NB4 (cell line): ENCODE measurements at regions not wholly inside any gene's neighbourhood (a gene's known extent, or its start where the extent isn't known, plus 50 kb on each side); places are given as distances from the start of the nearest gene placed in this dataset.

Experiments
- DNase-seq: peaks from one replicate; pipeline ENCODE4 v3.0.0; 2010; ENCODE audit warnings: low read depth
- H3K4me3 ChIP-seq: one replicate; pipeline ENCODE4 v1.5.1; 2011; ENCODE audit warnings: mild to moderate bottlenecking, low read depth, low read length, moderate library complexity
- CTCF ChIP-seq: IDR thresholded peaks from one replicate; pipeline ENCODE4 v1.5.1; 2012; ENCODE audit warnings: low read depth, low read length
- MAX ChIP-seq: IDR thresholded peaks from 2 replicates; pipeline ENCODE4 v1.6.1; 2011; ENCODE audit warnings: low read depth, low read length
- MYC ChIP-seq: IDR thresholded peaks from 2 replicates; pipeline ENCODE4 v1.6.1; 2011; ENCODE audit warnings: low read depth, low read length
- POLR2A ChIP-seq: IDR thresholded peaks from 2 replicates; pipeline ENCODE4 v1.6.1; 2011; ENCODE audit warnings: mild to moderate bottlenecking; ENCODE audit not compliant: insufficient read length; ENCODE audit errors: extremely low read depth

- H3K4me3 ChIP-seq, result no peak overlapping the region
- no peak for DNase-seq
- TF ChIP-seq CTCF (no peak), POLR2A (no peak), MYC (no peak), MAX (no peak)
These were observed 515.6 kb downstream of the ZIC1 start for GRCh38 chr3:147924755-147925154.

- no peak overlapping the region for H3K4me3 ChIP-seq
- no peak for TF ChIP-seq CTCF
- no peak for TF ChIP-seq POLR2A
- no peak for TF ChIP-seq MAX
- TF ChIP-seq MYC, result no peak
- no peak for DNase-seq
These were observed 516.1 kb downstream of the ZIC1 start for GRCh38 chr3:147925272-147925671.

GRCh38 chr3:147930232-147930807 is 521.2 kb downstream of the ZIC1 start:
- TF ChIP-seq POLR2A, result no peak
- no peak for DNase-seq
- no peak overlapping the region for H3K4me3 ChIP-seq

- no peak for TF ChIP-seq CTCF
- TF ChIP-seq MYC, result no peak
- no peak for TF ChIP-seq MAX
- TF ChIP-seq POLR2A, result no peak
- DNase-seq, result no peak
- H3K4me3 ChIP-seq, result no peak overlapping the region
These were observed 525.5 kb downstream of the ZIC1 start for GRCh38 chr3:147934451-147935180.

GRCh38 chr3:147937341-147937740 is 528.2 kb downstream of the ZIC1 start:
- no peak for DNase-seq
- TF ChIP-seq POLR2A, result no peak
- no peak for TF ChIP-seq MYC
- no peak for TF ChIP-seq MAX
- TF ChIP-seq CTCF, result no peak
- H3K4me3 ChIP-seq, result no peak overlapping the region

- H3K4me3 ChIP-seq, result no peak overlapping the region
- no peak for DNase-seq
- no peak for TF ChIP-seq MYC
- no peak for TF ChIP-seq CTCF
- no peak for TF ChIP-seq MAX
- no peak for TF ChIP-seq POLR2A
These were observed 528.7 kb downstream of the ZIC1 start for GRCh38 chr3:147937891-147938290.
